GM23338 (cell line): ENCODE measurements at regions not wholly inside any gene's neighbourhood (a gene's known extent, or its start where the extent isn't known, plus 50 kb on each side); places are given as distances from the start of the nearest gene placed in this dataset.

Experiments used
- CREB1 ChIP-seq: fragments of 250-450 bp; sonication (Bioruptor Pico); IDR thresholded peaks from 2 replicates; pipeline ENCODE4 v1.5.0; 2020; ENCODE audit warnings: low read depth, mild to moderate bottlenecking, moderate library complexity
- EZH2 ChIP-seq: fragments of 200-600 bp; sonication (generic); IDR thresholded peaks from one replicate; pipeline ENCODE4 v1.8.0; 2017; ENCODE audit warnings: antibody characterized with exemption, mild to moderate bottlenecking, low read depth; ENCODE audit not compliant: unreplicated experiment
- EZH2phosphoT487 ChIP-seq: fragments of 200-600 bp; sonication (generic); IDR thresholded peaks from one replicate; pipeline ENCODE4 v1.8.1; 2018; ENCODE audit warnings: antibody characterized with exemption; ENCODE audit not compliant: unreplicated experiment
- JUNB ChIP-seq: IDR thresholded peaks from one replicate; pipeline ENCODE4 v1.6.1; 2016; ENCODE audit warnings: antibody characterized with exemption; ENCODE audit not compliant: unreplicated experiment
- NANOG ChIP-seq: IDR thresholded peaks from 2 replicates; pipeline ENCODE4 v1.6.1; 2016; ENCODE audit warnings: antibody characterized with exemption, borderline replicate concordance
- POLR2AphosphoS5 ChIP-seq: IDR thresholded peaks from 2 replicates; pipeline ENCODE4 v1.6.1; 2016; ENCODE audit warnings: antibody characterized with exemption, low read depth
- ZNF331 ChIP-seq: fragments of 250-450 bp; sonication (Bioruptor Pico); IDR thresholded peaks from 2 replicates; pipeline ENCODE4 v1.5.0; 2020; ENCODE audit warnings: low read depth, mild to moderate bottlenecking, moderate library complexity
- TF ChIP-seq, protein P1 (sequence below), 2 experiments: fragments of 200-600 bp in 1 of 2; sonication (generic) in 1 of 2; conservative IDR thresholded peaks; 2 replicates each; pipeline versions ENCODE4 v1.5.1 to v1.6.1; 2016 to 2017; ENCODE audit warnings: antibody characterized with exemption in 2 of 2, low read depth in 2 of 2, mild to moderate bottlenecking in 2 of 2, moderate library complexity in 1 of 2
- TF ChIP-seq, protein P2 (sequence below): IDR thresholded peaks from one replicate; pipeline ENCODE4 v1.6.1; 2018; ENCODE audit warnings: antibody characterized with exemption; ENCODE audit not compliant: unreplicated experiment
- TF ChIP-seq, protein P3 (sequence below): IDR thresholded peaks from 2 replicates; pipeline ENCODE4 v1.6.1; 2016; ENCODE audit warnings: antibody characterized with exemption

DNA sequence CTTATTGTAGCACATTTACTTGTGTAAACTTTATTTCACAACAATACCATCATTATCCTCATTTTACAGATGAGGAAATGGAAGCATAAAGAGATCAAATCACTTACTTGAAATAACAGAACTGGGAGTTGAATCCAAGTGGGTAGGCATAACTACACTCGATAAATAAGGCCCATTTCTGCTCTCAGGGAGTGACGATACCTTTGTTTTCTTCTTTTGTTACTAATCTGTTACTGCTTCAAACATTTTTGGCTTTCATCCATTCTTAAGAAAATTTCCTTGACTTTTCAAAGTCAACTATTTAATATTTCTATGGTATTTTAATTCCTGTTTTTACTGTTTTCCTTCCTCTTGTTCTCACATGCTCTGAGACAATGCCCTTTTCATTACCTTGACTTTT is 201.6 kb downstream of the ATP23 start:
- TF ChIP-seq, protein P1, sequence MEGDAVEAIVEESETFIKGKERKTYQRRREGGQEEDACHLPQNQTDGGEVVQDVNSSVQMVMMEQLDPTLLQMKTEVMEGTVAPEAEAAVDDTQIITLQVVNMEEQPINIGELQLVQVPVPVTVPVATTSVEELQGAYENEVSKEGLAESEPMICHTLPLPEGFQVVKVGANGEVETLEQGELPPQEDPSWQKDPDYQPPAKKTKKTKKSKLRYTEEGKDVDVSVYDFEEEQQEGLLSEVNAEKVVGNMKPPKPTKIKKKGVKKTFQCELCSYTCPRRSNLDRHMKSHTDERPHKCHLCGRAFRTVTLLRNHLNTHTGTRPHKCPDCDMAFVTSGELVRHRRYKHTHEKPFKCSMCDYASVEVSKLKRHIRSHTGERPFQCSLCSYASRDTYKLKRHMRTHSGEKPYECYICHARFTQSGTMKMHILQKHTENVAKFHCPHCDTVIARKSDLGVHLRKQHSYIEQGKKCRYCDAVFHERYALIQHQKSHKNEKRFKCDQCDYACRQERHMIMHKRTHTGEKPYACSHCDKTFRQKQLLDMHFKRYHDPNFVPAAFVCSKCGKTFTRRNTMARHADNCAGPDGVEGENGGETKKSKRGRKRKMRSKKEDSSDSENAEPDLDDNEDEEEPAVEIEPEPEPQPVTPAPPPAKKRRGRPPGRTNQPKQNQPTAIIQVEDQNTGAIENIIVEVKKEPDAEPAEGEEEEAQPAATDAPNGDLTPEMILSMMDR (conservative IDR thresholded peaks at IDR 0.05; ENCODE audit: low read depth in 2 of 2) = no peak
- TF ChIP-seq POLR2AphosphoS5 (no peak), EZH2 (no peak), EZH2phosphoT487 (no peak), CREB1 (CRISPR knock-in tag) (no peak), JUNB (no peak), NANOG (no peak), ZNF331 (no peak)
- TF ChIP-seq, protein P2, sequence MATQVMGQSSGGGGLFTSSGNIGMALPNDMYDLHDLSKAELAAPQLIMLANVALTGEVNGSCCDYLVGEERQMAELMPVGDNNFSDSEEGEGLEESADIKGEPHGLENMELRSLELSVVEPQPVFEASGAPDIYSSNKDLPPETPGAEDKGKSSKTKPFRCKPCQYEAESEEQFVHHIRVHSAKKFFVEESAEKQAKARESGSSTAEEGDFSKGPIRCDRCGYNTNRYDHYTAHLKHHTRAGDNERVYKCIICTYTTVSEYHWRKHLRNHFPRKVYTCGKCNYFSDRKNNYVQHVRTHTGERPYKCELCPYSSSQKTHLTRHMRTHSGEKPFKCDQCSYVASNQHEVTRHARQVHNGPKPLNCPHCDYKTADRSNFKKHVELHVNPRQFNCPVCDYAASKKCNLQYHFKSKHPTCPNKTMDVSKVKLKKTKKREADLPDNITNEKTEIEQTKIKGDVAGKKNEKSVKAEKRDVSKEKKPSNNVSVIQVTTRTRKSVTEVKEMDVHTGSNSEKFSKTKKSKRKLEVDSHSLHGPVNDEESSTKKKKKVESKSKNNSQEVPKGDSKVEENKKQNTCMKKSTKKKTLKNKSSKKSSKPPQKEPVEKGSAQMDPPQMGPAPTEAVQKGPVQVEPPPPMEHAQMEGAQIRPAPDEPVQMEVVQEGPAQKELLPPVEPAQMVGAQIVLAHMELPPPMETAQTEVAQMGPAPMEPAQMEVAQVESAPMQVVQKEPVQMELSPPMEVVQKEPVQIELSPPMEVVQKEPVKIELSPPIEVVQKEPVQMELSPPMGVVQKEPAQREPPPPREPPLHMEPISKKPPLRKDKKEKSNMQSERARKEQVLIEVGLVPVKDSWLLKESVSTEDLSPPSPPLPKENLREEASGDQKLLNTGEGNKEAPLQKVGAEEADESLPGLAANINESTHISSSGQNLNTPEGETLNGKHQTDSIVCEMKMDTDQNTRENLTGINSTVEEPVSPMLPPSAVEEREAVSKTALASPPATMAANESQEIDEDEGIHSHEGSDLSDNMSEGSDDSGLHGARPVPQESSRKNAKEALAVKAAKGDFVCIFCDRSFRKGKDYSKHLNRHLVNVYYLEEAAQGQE = no peak
- TF ChIP-seq, protein P3, sequence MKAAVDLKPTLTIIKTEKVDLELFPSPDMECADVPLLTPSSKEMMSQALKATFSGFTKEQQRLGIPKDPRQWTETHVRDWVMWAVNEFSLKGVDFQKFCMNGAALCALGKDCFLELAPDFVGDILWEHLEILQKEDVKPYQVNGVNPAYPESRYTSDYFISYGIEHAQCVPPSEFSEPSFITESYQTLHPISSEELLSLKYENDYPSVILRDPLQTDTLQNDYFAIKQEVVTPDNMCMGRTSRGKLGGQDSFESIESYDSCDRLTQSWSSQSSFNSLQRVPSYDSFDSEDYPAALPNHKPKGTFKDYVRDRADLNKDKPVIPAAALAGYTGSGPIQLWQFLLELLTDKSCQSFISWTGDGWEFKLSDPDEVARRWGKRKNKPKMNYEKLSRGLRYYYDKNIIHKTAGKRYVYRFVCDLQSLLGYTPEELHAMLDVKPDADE = no peak
